ENCODE measurements at regions not wholly inside any gene's neighbourhood (a gene's known extent, or its start where the extent isn't known, plus 50 kb on each side); places are given as distances from the start of the nearest gene placed in this dataset.

- DNase-seq = no peak
Measured at GRCh38 chr7:148950806-148951205, 66.7 kb upstream of the EZH2 start.

- DNase-seq = no peak
Measured at GRCh38 chr7:148944935-148945934, 61.1 kb upstream of the EZH2 start.

- peak; percentile 65 for DNase-seq
Measured at GRCh38 chr7:148941598-148942275, 57.6 kb upstream of the EZH2 start.

- peak; percentile 49 for DNase-seq
Measured at GRCh38 chr7:148940702-148941597, 56.9 kb upstream of the EZH2 start.

- no peak for DNase-seq
Measured at GRCh38 chr7:148939128-148939755, 55.2 kb upstream of the EZH2 start.

- DNase-seq = no peak
Measured at GRCh38 chr7:148935451-148935850, 51.4 kb upstream of the EZH2 start.

Data from stimulated activated naive CD4-positive, alpha-beta T cell treated with Interleukin-2 at 50 U/mL for 16 hours (primary cell).